Erythroblast (primary cell): ENCODE measurements at regions not wholly inside any gene's neighbourhood (a gene's known extent, or its start where the extent isn't known, plus 50 kb on each side); places are given as distances from the start of the nearest gene placed in this dataset.

Source experiments
- GATA1 ChIP-seq: IDR thresholded peaks from 2 replicates; pipeline ENCODE4 v1.6.1; 2011; ENCODE audit warnings: low read depth, mild to moderate bottlenecking, control low read depth, low read length, moderate library complexity
- POLR2A ChIP-seq: IDR thresholded peaks from 2 replicates; pipeline ENCODE4 v1.6.1; 2011; ENCODE audit warnings: mild to moderate bottlenecking, low read length

DNA sequence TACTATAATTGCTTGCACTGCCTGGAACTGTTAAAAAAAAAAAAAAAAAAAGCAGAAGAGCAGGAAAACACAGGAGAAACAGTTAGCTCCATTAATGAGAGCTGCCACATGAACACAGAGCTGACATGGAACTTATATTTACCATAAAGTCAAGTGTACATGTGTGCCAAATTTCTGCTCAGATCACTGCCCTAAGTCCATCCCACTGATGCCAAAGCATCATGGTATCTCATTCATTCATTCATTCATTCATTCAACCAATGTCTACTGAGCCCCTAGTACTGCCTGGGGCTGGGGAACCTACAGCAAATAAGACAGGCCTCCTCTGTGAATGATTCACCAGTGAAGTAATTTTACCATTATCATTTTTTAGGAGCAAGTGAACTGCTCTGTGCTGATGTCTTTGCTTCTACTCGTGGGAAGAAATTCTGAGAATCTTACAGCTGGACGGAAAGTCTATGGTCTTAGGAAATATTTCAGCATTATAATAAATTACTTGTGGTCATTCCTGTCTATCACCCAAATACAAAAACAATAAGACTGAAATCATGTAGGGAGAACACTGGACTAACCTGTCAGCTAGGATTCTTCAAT, 58.8 kb upstream of the ABLIM1 start:
- no peak for TF ChIP-seq POLR2A
- no peak for TF ChIP-seq GATA1
